IMR-90 (cell line): ENCODE measurements at regions not wholly inside any gene's neighbourhood (a gene's known extent, or its start where the extent isn't known, plus 50 kb on each side); places are given as distances from the start of the nearest gene placed in this dataset.

Experiments used
- ATAC-seq: fragments of 200-7000 bp; cut with Tn5 transposase; 2 replicates; pipeline ENCODE4 v1.9.1; 2020; ENCODE audit warnings: low read depth, mild to moderate bottlenecking, moderate library complexity
- BruUV-seq: library from RNA; stranded (reverse); fragments of 400-500 nt; replicated peaks from 2 replicates; lab custom pipeline; 2021; lab: Mats Ljungman, UMichigan
- CTCF ChIA-PET: fragments of 300-600 bp; formaldehyde crosslinking; extraction: SDS; loops from one replicate; lab custom pipeline; 2021; ENCODE audit warnings: antibody characterized with exemption; lab: Yijun Ruan, JAX
- POLR2A ChIA-PET: fragments of 300-600 bp; sonication (Branson Sonifier 250); formaldehyde crosslinking; loops from one replicate; lab custom pipeline; 2022; ENCODE audit warnings: antibody characterized with exemption; ENCODE audit not compliant: unreplicated experiment; lab: Charles Lee
- DNase-seq: peaks from one replicate; pipeline ENCODE4 v3.0.0; 2013
- H2AFZ ChIP-seq: replicated peaks from 2 replicates; pipeline ENCODE3; 2013; ENCODE audit warnings: low read length, mild to moderate bottlenecking; ENCODE audit not compliant: poor library complexity
- H2AK5ac ChIP-seq: 2 replicates; pipeline ENCODE4 v1.6.1; 2013; ENCODE audit warnings: low read depth, low read length, inconsistent platforms
- H2AK9ac ChIP-seq: replicated peaks from 2 replicates; pipeline ENCODE3; 2013; ENCODE audit warnings: mild to moderate bottlenecking, low read depth, low read length, moderate library complexity; ENCODE audit not compliant: poor library complexity
- H2BK120ac ChIP-seq: 2 replicates; pipeline ENCODE4 v1.6.1; 2013; ENCODE audit warnings: low read depth, low read length, inconsistent platforms
- H2BK15ac ChIP-seq: 3 replicates; pipeline ENCODE4 v1.6.1; 2013; ENCODE audit warnings: low read depth, low read length, inconsistent platforms
- H2BK20ac ChIP-seq: 2 replicates; pipeline ENCODE4 v1.6.1; 2013; ENCODE audit warnings: low read depth, mild to moderate bottlenecking, inconsistent platforms, low read length, moderate library complexity
- H2BK5ac ChIP-seq: 2 replicates; pipeline ENCODE4 v1.6.1; 2013; ENCODE audit warnings: mild to moderate bottlenecking, low read depth, low read length, inconsistent platforms; ENCODE audit not compliant: poor library complexity, severe bottlenecking
- H3K14ac ChIP-seq: replicated peaks from 2 replicates; pipeline ENCODE4 v1.6.1; 2013; ENCODE audit warnings: low read depth, low read length, inconsistent platforms
- H3K18ac ChIP-seq: 2 replicates; pipeline ENCODE4 v1.6.1; 2013; ENCODE audit warnings: low read depth, low read length, control low read depth
- H3K23ac ChIP-seq: 2 replicates; pipeline ENCODE4 v1.6.1; 2013; ENCODE audit warnings: low read depth, low read length, inconsistent platforms
- H3K27ac ChIP-seq: 2 replicates; pipeline ENCODE4 v1.5.1; 2013; ENCODE audit warnings: mild to moderate bottlenecking, control low read depth, low read length; ENCODE audit not compliant: insufficient read depth
- H3K27me3 ChIP-seq: 2 replicates; pipeline ENCODE4 v1.6.1; 2013; ENCODE audit warnings: low read length; ENCODE audit not compliant: control insufficient read depth, insufficient read depth
- H3K36me3 ChIP-seq: 2 replicates; pipeline ENCODE4 v1.6.1; 2013; ENCODE audit warnings: low read length, mixed read lengths; ENCODE audit not compliant: control insufficient read depth, insufficient read depth
- H3K4ac ChIP-seq: 2 replicates; pipeline ENCODE4 v1.6.1; 2013; ENCODE audit warnings: low read depth, low read length, inconsistent platforms
- H3K4me1 ChIP-seq: 2 replicates; pipeline ENCODE4 v1.6.1; 2013; ENCODE audit warnings: low read length, mixed read lengths; ENCODE audit not compliant: control insufficient read depth, insufficient read depth
- H3K4me2 ChIP-seq: 2 replicates; pipeline ENCODE4 v1.6.1; 2013; ENCODE audit warnings: low read depth, mild to moderate bottlenecking, control low read depth, low read length, moderate library complexity
- H3K4me3 ChIP-seq: 2 replicates; pipeline ENCODE4 v1.5.1; 2013; ENCODE audit warnings: low read depth, mild to moderate bottlenecking, control low read depth, low read length, moderate library complexity; ENCODE audit not compliant: insufficient read depth
- H3K56ac ChIP-seq: 2 replicates; pipeline ENCODE4 v1.6.1; 2013; ENCODE audit warnings: low read length, inconsistent platforms; ENCODE audit not compliant: insufficient read depth; ENCODE audit errors: extremely low read depth
- H3K79me1 ChIP-seq, 2 experiments: 2 replicates each; pipeline ENCODE4 v1.6.1; 2013; ENCODE audit warnings: low read length in 2 of 2, inconsistent platforms in 1 of 2, low read depth in 1 of 2
- H3K9ac ChIP-seq: 2 replicates; pipeline ENCODE4 v1.6.1; 2013; ENCODE audit warnings: low read depth, low read length, control low read depth
- H3K9me1 ChIP-seq: 2 replicates; pipeline ENCODE4 v1.6.1; 2013; ENCODE audit warnings: low read length, inconsistent platforms; ENCODE audit not compliant: insufficient read depth
- H3K9me3 ChIP-seq: 2 replicates; pipeline ENCODE4 v1.6.1; 2013; ENCODE audit warnings: low read length; ENCODE audit not compliant: control insufficient read depth, insufficient read depth
- H4K20me1 ChIP-seq: 2 replicates; pipeline ENCODE4 v1.6.1; 2013; ENCODE audit warnings: low read length, inconsistent platforms; ENCODE audit not compliant: insufficient read depth
- H4K5ac ChIP-seq: 2 replicates; pipeline ENCODE4 v1.6.1; 2013; ENCODE audit warnings: mild to moderate bottlenecking, low read depth, low read length, control low read depth
- H4K8ac ChIP-seq, 2 experiments: 2 replicates each; pipeline ENCODE4 v1.6.1; 2013; ENCODE audit warnings: low read depth in 2 of 2, low read length in 2 of 2, control low read depth in 1 of 2, inconsistent platforms in 1 of 2
- H4K91ac ChIP-seq: 2 replicates; pipeline ENCODE4 v1.6.1; 2013; ENCODE audit warnings: low read depth, low read length, inconsistent platforms; ENCODE audit not compliant: insufficient read depth
- CEBPB ChIP-seq: IDR thresholded peaks from 2 replicates; pipeline ENCODE4 v1.6.1; 2012; ENCODE audit warnings: low read depth, low read length, improper control_type of control experiment
- CTCF ChIP-seq: conservative IDR thresholded peaks from 2 replicates; pipeline ENCODE4 v1.5.1; 2012; ENCODE audit warnings: mild to moderate bottlenecking, low read depth, low read length, improper control_type of control experiment
- MAFK ChIP-seq: IDR thresholded peaks from 2 replicates; pipeline ENCODE4 v1.6.1; 2012; ENCODE audit warnings: low read depth, low read length, improper control_type of control experiment
- MXI1 ChIP-seq: IDR thresholded peaks from 2 replicates; pipeline ENCODE4 v1.6.1; 2012; ENCODE audit warnings: low read depth, mild to moderate bottlenecking, low read length, moderate library complexity, borderline replicate concordance
- NFE2L2 ChIP-seq: fragments of 150-350 bp; IDR thresholded peaks from 2 replicates; pipeline ENCODE4 v1.6.1; 2016; ENCODE audit warnings: low read depth, mild to moderate bottlenecking, low read length
- RAD21 ChIP-seq: IDR thresholded peaks from 2 replicates; pipeline ENCODE4 v1.6.1; 2012; ENCODE audit warnings: low read length, improper control_type of control experiment
- RCOR1 ChIP-seq: IDR thresholded peaks from 2 replicates; pipeline ENCODE4 v1.6.1; 2012; ENCODE audit warnings: mild to moderate bottlenecking, low read length, improper control_type of control experiment; ENCODE audit not compliant: insufficient replicate concordance
- WGBS, 2 experiments: methylation state at CpG; one replicate each; pipeline versions ENCODE4 v1.1.5 to v1.1.7; 2013; ENCODE audit warnings: missing lambda C conversion rate in 2 of 2; ENCODE audit not compliant: insufficient read length in 1 of 2; ENCODE audit errors: extremely low coverage in 2 of 2; 5-methylcytosine and 5-hydroxymethylcytosine counted together
- dilution Hi-C: fragments of 300-500 bp; cut with HindIII; formaldehyde crosslinking; loops from one replicate; pipeline ENCODE4 v1.14.3; 2018; ENCODE audit warnings: low sequenced_read_pairs; ENCODE audit not compliant: unreplicated experiment
- in situ Hi-C: fragments of 300-500 bp; cut with MboI; formaldehyde crosslinking; loops from 3 replicates; pipeline ENCODE4 v1.14.3; 2019; ENCODE audit warnings: low sequenced_read_pairs, inconsistent platforms, mixed read lengths
- intact Hi-C: fragments of 100-400 bp; cut with micrococcal nuclease; formaldehyde crosslinking; loops from 2 replicates; pipeline ENCODE4 v1.10.0; 2022

- Histone ChIP-seq H2BK20ac (no peak overlapping the region), H2AK9ac (no peak overlapping the region), H3K27me3 (no peaks in the 10 kb centered on the region), H3K9me1 (no peaks in the 10 kb centered on the region), H2AK5ac (no peak overlapping the region), H2BK15ac (no peak overlapping the region), H3K36me3 (no peaks in the 10 kb centered on the region), H3K14ac (no peak overlapping the region), H3K9ac (no peak overlapping the region), H2BK120ac (no peak overlapping the region), H4K91ac (no peak overlapping the region), H2BK5ac (no peak overlapping the region), H3K4me3 (no peak overlapping the region), H4K20me1 (no peaks in the 10 kb centered on the region), H3K23ac (no peak overlapping the region), H2AFZ (no peak overlapping the region), H4K8ac (no peak overlapping the region), H4K5ac (no peak overlapping the region), H3K27ac (no peak overlapping the region), H3K9me3 (peaks cover 5% of the 10 kb centered on the region; the same call in 1 of the 2 replicates), H3K4me2 (no peak overlapping the region), H3K56ac (no peak overlapping the region), H3K4me1 (no peaks in the 10 kb centered on the region), H3K79me1 (no peaks in the 10 kb centered on the region), H3K4ac (no peak overlapping the region), H3K18ac (no peak overlapping the region)
- no TSS peak for BruUV-seq
- ATAC-seq (no peak), DNase-seq (no peak)
- ChIA-PET CTCF (no interaction called here), POLR2A (no interaction called here)
- in situ Hi-C loops (no loop called here), dilution Hi-C loops (no loop called here), intact Hi-C loops (no loop called here)
- WGBS, 2 experiments: 10% methylated on average over 1 of the region's 1 CpG; no CpG with 5 or more reads in 1 of the 2 experiments
- TF ChIP-seq MAFK (no peak), CTCF (no peak), CEBPB (no peak), MXI1 (no peak), RCOR1 (no peak), NFE2L2 (no peak), RAD21 (no peak)
These were observed 109.8 kb upstream of the GALNT13 start for GRCh38 chr2:153761936-153762335.
